Gastrocnemius medialis (tissue), 4 donors: ENCODE measurements at regions not wholly inside any gene's neighbourhood (a gene's known extent, or its start where the extent isn't known, plus 50 kb on each side); places are given as distances from the start of the nearest gene placed in this dataset.

Experiments
- ATAC-seq, 2 donors: fragments of 150-250 bp; one replicate each; pipeline ENCODE4 v1.9.1; 2016
- DNase-seq, 2 donors: peaks; one replicate each; pipeline ENCODE4 v3.0.0-alpha.2; 2019
- H3K27ac ChIP-seq, 4 donors: fragments of 200-600 bp; sonication (generic); 1 replicate in 1 of 4; 2 replicates in 3 of 4; pipeline ENCODE4 v1.5.1; 2016 to 2018; ENCODE audit warnings: mild to moderate bottlenecking in 2 of 4, moderate library complexity in 1 of 4
- H3K27me3 ChIP-seq, 3 donors: fragments of 200-600 bp; sonication (generic) in 2 of 3; 1 replicate in 1 of 3; 2 replicates in 2 of 3; pipeline versions ENCODE4 v1.5.1 to v1.6.0; 2016 to 2019; ENCODE audit warnings: mild to moderate bottlenecking in 1 of 3, moderate library complexity in 1 of 3
- H3K36me3 ChIP-seq, 2 donors: fragments of 200-600 bp; sonication (generic) in 1 of 2; one replicate each; pipeline ENCODE4 v1.5.1; 2017 to 2018
- H3K4me1 ChIP-seq, 2 donors: fragments of 200-600 bp; sonication (generic) in 1 of 2; one replicate each; pipeline ENCODE4 v1.5.1; 2016 to 2017; ENCODE audit warnings: mild to moderate bottlenecking in 2 of 2
- H3K4me3 ChIP-seq, 4 donors: fragments of 200-600 bp; sonication (generic) in 3 of 4; 1 replicate in 1 of 4; 2 replicates in 3 of 4; pipeline ENCODE4 v1.5.1; 2016 to 2019; ENCODE audit warnings: mild to moderate bottlenecking in 2 of 4
- H3K9me3 ChIP-seq, 3 donors: fragments of 200-600 bp; sonication (generic) in 2 of 3; 1 replicate in 1 of 3; 2 replicates in 2 of 3; pipeline ENCODE4 v1.5.1; 2016 to 2019
- POLR2A ChIP-seq, 2 donors: fragments of 450-650 bp; IDR thresholded peaks; one replicate each; pipeline ENCODE4 v1.6.1; 2017; ENCODE audit warnings: antibody characterized with exemption in 2 of 2, mild to moderate bottlenecking in 2 of 2, moderate library complexity in 2 of 2
- in situ Hi-C, 4 donors: fragments of 200-750 bp; cut with MboI; loops; one replicate each; pipeline versions ENCODE4 v1.15.0 to v1.8.0; 2017; ENCODE audit warnings: low sequenced_read_pairs in 4 of 4
- intact Hi-C: fragments of 100-400 bp; cut with DNase I; formaldehyde crosslinking; loops from one replicate; pipeline ENCODE4 v1.15.1; 2023; ENCODE audit warnings: low total_unique reads
- TF ChIP-seq, protein P1 (sequence below), 5 experiments: fragments of 450-650 bp in 3 of 5; fragments of 200-600 bp in 2 of 5; sonication (generic) in 2 of 5; IDR thresholded peaks in 4 of 5; conservative IDR thresholded peaks in 1 of 5; 1 replicate in 4 of 5; 2 replicates in 1 of 5; pipeline ENCODE4 v1.5.1; 2016 to 2019; ENCODE audit warnings: antibody characterized with exemption in 5 of 5, mild to moderate bottlenecking in 3 of 5, moderate library complexity in 3 of 5

- DNase-seq = no peak
- H3K4me3 ChIP-seq = no peak overlapping the region
- no peaks in the 10 kb centered on the region for H3K4me1 ChIP-seq
- in situ Hi-C loops = no loop called here
- ATAC-seq = no peak
- no peaks in the 10 kb centered on the region for H3K9me3 ChIP-seq
- TF ChIP-seq POLR2A (IDR thresholded peaks at IDR 0.05) = no peak
- TF ChIP-seq, protein P1, sequence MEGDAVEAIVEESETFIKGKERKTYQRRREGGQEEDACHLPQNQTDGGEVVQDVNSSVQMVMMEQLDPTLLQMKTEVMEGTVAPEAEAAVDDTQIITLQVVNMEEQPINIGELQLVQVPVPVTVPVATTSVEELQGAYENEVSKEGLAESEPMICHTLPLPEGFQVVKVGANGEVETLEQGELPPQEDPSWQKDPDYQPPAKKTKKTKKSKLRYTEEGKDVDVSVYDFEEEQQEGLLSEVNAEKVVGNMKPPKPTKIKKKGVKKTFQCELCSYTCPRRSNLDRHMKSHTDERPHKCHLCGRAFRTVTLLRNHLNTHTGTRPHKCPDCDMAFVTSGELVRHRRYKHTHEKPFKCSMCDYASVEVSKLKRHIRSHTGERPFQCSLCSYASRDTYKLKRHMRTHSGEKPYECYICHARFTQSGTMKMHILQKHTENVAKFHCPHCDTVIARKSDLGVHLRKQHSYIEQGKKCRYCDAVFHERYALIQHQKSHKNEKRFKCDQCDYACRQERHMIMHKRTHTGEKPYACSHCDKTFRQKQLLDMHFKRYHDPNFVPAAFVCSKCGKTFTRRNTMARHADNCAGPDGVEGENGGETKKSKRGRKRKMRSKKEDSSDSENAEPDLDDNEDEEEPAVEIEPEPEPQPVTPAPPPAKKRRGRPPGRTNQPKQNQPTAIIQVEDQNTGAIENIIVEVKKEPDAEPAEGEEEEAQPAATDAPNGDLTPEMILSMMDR (IDR thresholded peaks at IDR 0.05 in 4 of 5, conservative IDR thresholded peaks at IDR 0.05 in 1 of 5) = no peak
- no peaks in the 10 kb centered on the region for H3K27me3 ChIP-seq
- H3K27ac ChIP-seq = no peak overlapping the region
- intact Hi-C loops = no loop called here
- no peaks in the 10 kb centered on the region for H3K36me3 ChIP-seq
Observed at GRCh38 chr13:83377491-83377890, 504.8 kb downstream of the SLITRK1 start.

DNA sequence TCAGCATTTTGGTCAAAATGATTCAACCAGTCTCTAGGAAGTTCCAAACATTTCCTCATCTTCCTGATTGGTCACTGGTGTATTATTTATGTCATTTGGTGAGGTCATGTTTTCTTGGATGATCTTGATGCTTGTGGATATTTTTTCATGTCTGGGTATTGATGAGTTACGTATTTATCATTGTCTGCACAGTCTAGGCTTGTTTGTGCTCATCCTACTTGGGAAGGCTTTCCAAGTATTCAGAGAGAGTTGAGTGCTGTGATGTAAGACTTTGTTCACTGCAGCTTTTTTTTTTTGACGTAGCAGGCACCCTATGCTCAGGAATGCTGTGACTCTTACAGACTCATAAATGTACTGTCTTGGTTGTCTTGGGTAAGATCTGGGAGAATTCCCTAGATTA lies 509.5 kb downstream of the SLITRK1 start:
- no peaks in the 10 kb centered on the region for H3K27me3 ChIP-seq
- DNase-seq (no peak), ATAC-seq (no peak)
- no peak overlapping the region for H3K4me3 ChIP-seq
- H3K27ac ChIP-seq = no peak overlapping the region
- intact Hi-C loops (no loop called here), in situ Hi-C loops (no loop called here)
- no peaks in the 10 kb centered on the region for H3K4me1 ChIP-seq
- TF ChIP-seq POLR2A (IDR thresholded peaks at IDR 0.05) = no peak
- TF ChIP-seq, protein P1 (IDR thresholded peaks at IDR 0.05 in 4 of 5, conservative IDR thresholded peaks at IDR 0.05 in 1 of 5) = no peak
- H3K36me3 ChIP-seq = no peaks in the 10 kb centered on the region
- no peaks in the 10 kb centered on the region for H3K9me3 ChIP-seq

DNA sequence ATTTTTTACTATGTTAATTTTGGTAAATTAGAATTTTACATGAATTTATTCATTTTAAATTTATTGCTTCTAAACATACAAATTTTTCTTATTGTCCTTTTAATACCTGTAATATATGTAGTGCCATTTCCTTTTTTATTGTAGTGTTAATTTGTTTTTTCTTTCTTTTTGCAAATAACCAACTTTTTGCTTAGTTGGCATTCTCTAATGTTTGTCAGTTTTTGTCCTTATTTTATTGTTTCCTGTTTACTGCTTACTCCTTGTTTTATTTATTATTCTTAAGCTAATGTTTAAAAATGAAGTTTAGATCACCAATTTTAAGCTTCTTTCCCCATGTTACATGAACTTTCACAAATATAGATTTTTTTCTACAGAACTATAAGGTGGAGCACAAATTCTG lies 516.6 kb downstream of the SLITRK1 start:
- intact Hi-C loops = no loop called here
- H3K27me3 ChIP-seq = no peaks in the 10 kb centered on the region
- no peaks in the 10 kb centered on the region for H3K36me3 ChIP-seq
- in situ Hi-C loops = no loop called here
- no peak overlapping the region for H3K4me3 ChIP-seq
- H3K27ac ChIP-seq = no peak overlapping the region
- no peak for ATAC-seq
- no peaks in the 10 kb centered on the region for H3K4me1 ChIP-seq
- no peaks in the 10 kb centered on the region for H3K9me3 ChIP-seq
- TF ChIP-seq, protein P1 (IDR thresholded peaks at IDR 0.05 in 4 of 5, conservative IDR thresholded peaks at IDR 0.05 in 1 of 5) = no peak
- TF ChIP-seq POLR2A (IDR thresholded peaks at IDR 0.05) = no peak
- DNase-seq = no peak

GRCh38 chr13:83355041-83355440 lies 527.2 kb downstream of the SLITRK1 start:
- TF ChIP-seq, protein P1 (IDR thresholded peaks at IDR 0.05 in 4 of 5, conservative IDR thresholded peaks at IDR 0.05 in 1 of 5) = no peak
- no peak for TF ChIP-seq POLR2A (IDR thresholded peaks at IDR 0.05)
- H3K36me3 ChIP-seq = no peaks in the 10 kb centered on the region
- ATAC-seq (no peak), DNase-seq (no peak)
- H3K4me3 ChIP-seq = no peak overlapping the region
- no peaks in the 10 kb centered on the region for H3K4me1 ChIP-seq
- no peaks in the 10 kb centered on the region for H3K27me3 ChIP-seq
- in situ Hi-C loops = no loop called here
- intact Hi-C loops = no loop called here
- H3K27ac ChIP-seq = no peak overlapping the region
- H3K9me3 ChIP-seq = no peaks in the 10 kb centered on the region

DNA sequence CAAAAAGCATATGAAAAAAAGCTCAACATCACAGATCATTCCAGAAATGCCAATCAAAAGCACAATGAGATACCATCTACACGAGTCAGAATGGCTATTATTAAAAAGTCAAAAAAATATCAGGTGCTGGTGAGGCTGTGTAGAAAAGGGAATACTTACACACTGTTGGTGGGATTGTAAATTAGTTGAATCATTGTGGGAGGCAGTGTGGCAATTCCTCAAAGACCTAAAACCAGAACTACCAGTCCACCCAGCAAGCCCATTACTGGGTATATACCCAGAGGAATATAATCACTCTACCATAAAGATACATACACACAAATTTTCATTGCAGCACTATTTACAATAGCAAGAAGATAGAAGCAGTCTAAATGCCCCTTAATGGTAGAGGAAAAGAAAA lies 529.9 kb downstream of the SLITRK1 start:
- H3K36me3 ChIP-seq = no peaks in the 10 kb centered on the region
- ATAC-seq = no peak
- H3K4me1 ChIP-seq = no peaks in the 10 kb centered on the region
- intact Hi-C loops (no loop called here), in situ Hi-C loops (no loop called here)
- no peak for DNase-seq
- no peak overlapping the region for H3K27ac ChIP-seq
- no peaks in the 10 kb centered on the region for H3K27me3 ChIP-seq
- TF ChIP-seq, protein P1 (IDR thresholded peaks at IDR 0.05 in 4 of 5, conservative IDR thresholded peaks at IDR 0.05 in 1 of 5) = no peak
- no peak for TF ChIP-seq POLR2A (IDR thresholded peaks at IDR 0.05)
- no peaks in the 10 kb centered on the region for H3K9me3 ChIP-seq
- H3K4me3 ChIP-seq = no peak overlapping the region
